ENCODE measurements at regions not wholly inside any gene's neighbourhood (a gene's known extent, or its start where the extent isn't known, plus 50 kb on each side); places are given as distances from the start of the nearest gene placed in this dataset.

- no peak for TF ChIP-seq POLR2AphosphoS5 (IDR thresholded peaks at IDR 0.05; ENCODE audit: low read depth)
- TF ChIP-seq, protein P1, sequence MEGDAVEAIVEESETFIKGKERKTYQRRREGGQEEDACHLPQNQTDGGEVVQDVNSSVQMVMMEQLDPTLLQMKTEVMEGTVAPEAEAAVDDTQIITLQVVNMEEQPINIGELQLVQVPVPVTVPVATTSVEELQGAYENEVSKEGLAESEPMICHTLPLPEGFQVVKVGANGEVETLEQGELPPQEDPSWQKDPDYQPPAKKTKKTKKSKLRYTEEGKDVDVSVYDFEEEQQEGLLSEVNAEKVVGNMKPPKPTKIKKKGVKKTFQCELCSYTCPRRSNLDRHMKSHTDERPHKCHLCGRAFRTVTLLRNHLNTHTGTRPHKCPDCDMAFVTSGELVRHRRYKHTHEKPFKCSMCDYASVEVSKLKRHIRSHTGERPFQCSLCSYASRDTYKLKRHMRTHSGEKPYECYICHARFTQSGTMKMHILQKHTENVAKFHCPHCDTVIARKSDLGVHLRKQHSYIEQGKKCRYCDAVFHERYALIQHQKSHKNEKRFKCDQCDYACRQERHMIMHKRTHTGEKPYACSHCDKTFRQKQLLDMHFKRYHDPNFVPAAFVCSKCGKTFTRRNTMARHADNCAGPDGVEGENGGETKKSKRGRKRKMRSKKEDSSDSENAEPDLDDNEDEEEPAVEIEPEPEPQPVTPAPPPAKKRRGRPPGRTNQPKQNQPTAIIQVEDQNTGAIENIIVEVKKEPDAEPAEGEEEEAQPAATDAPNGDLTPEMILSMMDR (IDR thresholded peaks at IDR 0.05; ENCODE audit: insufficient read depth, low read length), result no peak
- TF ChIP-seq GABPA (IDR thresholded peaks at IDR 0.05; ENCODE audit: low read depth), result no peak
- no peak for TF ChIP-seq REST (IDR thresholded peaks at IDR 0.05; ENCODE audit: insufficient replicate concordance, low read depth)
Observed at GRCh38 chr3:106032479-106032878, 163.7 kb upstream of the CBLB start.

Data from HL-60 (cell line).